Fibroblast of upper back skin (primary cell): ENCODE measurements at regions not wholly inside any gene's neighbourhood (a gene's known extent, or its start where the extent isn't known, plus 50 kb on each side); places are given as distances from the start of the nearest gene placed in this dataset.

ENCODE experiments used
- DNase-seq: peaks from one replicate; pipeline ENCODE4 v3.0.0-alpha.2; 2013

GRCh38 chr19:5392486-5392885, 51.9 kb upstream of the PTPRS start:
- no peak for DNase-seq

- no peak for DNase-seq
Measured at GRCh38 chr19:5393088-5393487, 52.5 kb upstream of the PTPRS start.

GRCh38 chr19:5394551-5395505, 54.2 kb upstream of the PTPRS start:
- DNase-seq: no peak

- peak; percentile 3 for DNase-seq
Measured at GRCh38 chr19:5395556-5395955, 54.9 kb upstream of the PTPRS start.

GRCh38 chr19:5396096-5396939, 55.7 kb upstream of the PTPRS start:
- DNase-seq: no peak

- no peak for DNase-seq
Measured at GRCh38 chr19:5396963-5397362, 56.4 kb upstream of the PTPRS start.

GRCh38 chr19:5397804-5398692, 57.2 kb upstream of the ZNRF4 start:
- no peak for DNase-seq

- no peak for DNase-seq
Measured at GRCh38 chr19:5398693-5399057, 56.5 kb upstream of the ZNRF4 start.

- peak; percentile 88 for DNase-seq
Measured at GRCh38 chr19:5403968-5404640, 51.1 kb upstream of the ZNRF4 start.
